GM12865 (cell line): ENCODE measurements at regions not wholly inside any gene's neighbourhood (a gene's known extent, or its start where the extent isn't known, plus 50 kb on each side); places are given as distances from the start of the nearest gene placed in this dataset.

Source experiments
- DNase-seq: peaks from one replicate; pipeline ENCODE4 v3.0.0; 2010; ENCODE audit warnings: low read depth
- H3K4me3 ChIP-seq: 2 replicates; pipeline ENCODE4 v1.5.1; 2011; ENCODE audit warnings: mild to moderate bottlenecking, low read depth, low read length, control low read depth
- CTCF ChIP-seq: IDR thresholded peaks from 2 replicates; pipeline ENCODE4 v1.5.1; 2011; ENCODE audit warnings: low read length, control low read depth, low read depth, inconsistent platforms; ENCODE audit not compliant: insufficient read depth; ENCODE audit errors: missing control alignments

DNA sequence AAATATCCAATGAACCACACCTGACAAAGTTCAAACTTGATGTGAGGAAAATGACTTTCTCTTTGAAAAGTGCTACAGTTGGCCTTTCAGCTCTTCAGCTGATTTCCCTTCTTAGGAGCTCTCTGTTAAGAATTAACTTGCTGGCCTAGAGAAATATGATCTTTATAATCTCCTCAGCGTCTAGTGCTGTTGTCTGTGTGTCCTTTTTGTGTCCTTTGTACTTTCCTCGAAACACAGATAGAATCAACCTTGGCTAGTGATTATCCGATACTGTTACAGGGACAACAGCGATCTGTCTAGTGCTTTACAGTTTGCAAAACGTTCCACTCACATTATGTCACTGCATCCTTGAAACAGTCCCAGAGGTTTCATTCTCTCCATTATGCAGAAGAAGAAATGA, 162.8 kb upstream of the RMST start:
- no peak for DNase-seq
- H3K4me3 ChIP-seq, result no peak overlapping the region
- TF ChIP-seq CTCF, result no peak

DNA sequence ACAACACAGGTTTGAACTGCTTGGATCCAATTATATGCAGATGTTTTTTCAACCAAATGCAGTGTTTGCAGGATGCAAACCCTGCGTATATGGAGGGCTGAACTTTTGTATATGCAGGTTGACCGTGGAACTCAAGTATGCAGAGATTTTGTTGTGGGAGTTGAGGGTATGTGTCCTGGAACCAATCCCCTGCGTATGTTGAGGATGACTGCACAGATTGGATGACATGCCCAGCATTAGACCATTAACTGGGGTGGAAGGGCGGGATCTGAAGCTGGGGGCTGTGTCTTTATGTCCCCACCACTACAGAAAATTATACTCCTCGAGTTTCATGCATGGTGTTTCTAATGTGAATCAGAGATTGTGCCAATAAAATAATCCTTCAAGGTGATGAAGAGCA, 162.2 kb upstream of the RMST start:
- no peak for DNase-seq
- no peak for TF ChIP-seq CTCF
- no peak overlapping the region for H3K4me3 ChIP-seq

DNA sequence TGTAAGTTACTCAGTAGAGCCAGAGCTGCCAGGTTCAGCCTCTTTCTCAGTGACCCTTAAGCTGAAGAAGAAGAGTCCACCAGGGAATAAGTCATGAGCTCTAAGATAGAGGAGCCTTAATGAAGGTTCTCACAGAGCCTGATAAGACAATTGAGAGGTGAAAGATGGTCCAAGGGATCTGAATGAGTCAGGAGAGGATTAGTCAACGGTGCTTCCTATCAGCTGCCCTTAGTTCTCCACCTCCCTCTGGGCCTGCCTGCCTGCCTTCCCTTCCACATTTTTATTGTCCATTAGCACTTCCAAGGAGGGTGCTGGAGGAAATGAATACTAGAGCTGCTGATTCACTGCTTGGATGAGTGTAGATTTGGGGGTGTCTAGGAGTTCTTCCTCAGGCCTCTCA, 161.7 kb upstream of the RMST start:
- DNase-seq, result no peak
- no peak overlapping the region for H3K4me3 ChIP-seq
- TF ChIP-seq CTCF, result no peak

GRCh38 chr12:97301576-97301975, 161.0 kb upstream of the RMST start:
- no peak for TF ChIP-seq CTCF
- H3K4me3 ChIP-seq, result no peak overlapping the region
- no peak for DNase-seq

- TF ChIP-seq CTCF, result no peak
- H3K4me3 ChIP-seq, result no peak overlapping the region
- no peak for DNase-seq
Observed at GRCh38 chr12:97305651-97306050, 157.0 kb upstream of the RMST start.

DNA sequence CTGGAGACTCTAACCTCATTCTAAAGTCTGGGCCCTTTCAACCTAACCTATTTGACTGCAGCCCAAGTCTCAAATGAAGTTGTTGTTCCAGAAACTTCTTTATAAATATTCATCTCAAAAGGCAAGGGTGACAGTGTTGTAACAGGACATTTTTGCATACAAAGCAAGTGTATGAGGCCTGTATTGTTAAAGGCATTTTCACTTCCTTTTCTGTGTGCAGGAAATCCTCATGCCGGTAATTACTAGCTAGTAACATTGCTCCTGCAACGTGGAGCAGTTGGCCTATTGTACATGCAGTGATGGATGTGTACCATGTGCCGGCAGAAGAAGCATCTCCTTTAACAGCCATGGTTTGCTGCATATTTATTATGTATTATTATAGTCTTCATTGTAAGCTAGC, 156.5 kb upstream of the RMST start:
- no peak for TF ChIP-seq CTCF
- H3K4me3 ChIP-seq, result no peak overlapping the region
- peak; percentile 58 for DNase-seq

DNA sequence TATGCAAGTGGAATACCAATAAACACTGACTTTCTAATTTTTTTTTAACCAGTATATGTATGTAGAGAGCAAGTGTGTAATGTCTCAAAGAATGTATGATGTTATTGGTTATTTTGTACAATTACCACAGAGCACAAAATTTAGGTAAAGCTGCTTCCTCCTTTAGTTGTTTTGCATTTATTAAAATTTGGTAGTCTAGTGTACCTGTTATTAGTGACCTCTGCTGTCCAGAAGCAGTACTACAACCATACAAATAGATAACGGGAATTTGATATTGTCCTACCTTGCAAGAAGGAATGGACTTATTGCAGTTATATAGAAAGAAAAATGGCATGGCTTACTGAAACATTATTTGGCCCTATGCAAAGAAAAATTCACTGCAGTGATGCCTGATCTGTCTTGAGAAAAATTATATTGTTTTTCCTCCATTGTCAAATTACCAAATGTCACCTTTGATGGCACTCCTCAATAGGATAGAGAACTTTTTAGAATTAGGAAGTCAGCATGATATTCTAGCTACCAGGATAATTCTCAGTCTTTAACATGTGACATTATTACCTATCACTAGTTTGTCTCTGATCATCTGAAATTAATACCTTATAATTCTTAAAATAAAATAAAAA, 153.9 kb upstream of the RMST start:
- peak; percentile 58 for TF ChIP-seq CTCF
- H3K4me3 ChIP-seq, result no peak overlapping the region
- peak; percentile 71 for DNase-seq
